GM18907 (cell line): ENCODE measurements at regions not wholly inside any gene's neighbourhood (a gene's known extent, or its start where the extent isn't known, plus 50 kb on each side); places are given as distances from the start of the nearest gene placed in this dataset.
"Not testable (repeated sequence)": the region's sequence is repeated elsewhere in the genome, so short reads cannot be mapped to it uniquely, and the experiment has no call there.

ENCODE experiments used
- ATAC-seq: cut with Tn5 transposase; IDR thresholded peaks from one replicate; pipeline ENCODE4 v1.9.1; 2021; ENCODE audit warnings: mild to moderate bottlenecking, moderate library complexity; ENCODE audit not compliant: unreplicated experiment

GRCh38 chr2:186164325-186164724 lies 321.7 kb upstream of the ZC3H15 start:
- no peak for ATAC-seq

- ATAC-seq, result no peak
Observed at GRCh38 chr2:186170693-186171092, 315.4 kb upstream of the ZC3H15 start.

GRCh38 chr2:186181625-186182024 lies 304.4 kb upstream of the ZC3H15 start:
- ATAC-seq, result no peak

- not testable (repeated sequence) for ATAC-seq
Observed at GRCh38 chr2:186182366-186182765, 303.7 kb upstream of the ZC3H15 start.

- ATAC-seq, result no peak
Observed at GRCh38 chr2:186183406-186183805, 302.7 kb upstream of the ZC3H15 start.

- ATAC-seq, result peak; percentile 68
Observed at GRCh38 chr2:186187854-186188253, 298.2 kb upstream of the ZC3H15 start.

GRCh38 chr2:186189816-186190215 lies 296.2 kb upstream of the ZC3H15 start:
- no peak for ATAC-seq

- no peak for ATAC-seq
Observed at GRCh38 chr2:186195696-186196095, 290.4 kb upstream of the ZC3H15 start.

- no peak for ATAC-seq
Observed at GRCh38 chr2:186197955-186198354, 288.1 kb upstream of the ZC3H15 start.

- no peak for ATAC-seq
Observed at GRCh38 chr2:186199029-186199428, 287.0 kb upstream of the ZC3H15 start.

GRCh38 chr2:186201371-186201770 lies 284.7 kb upstream of the ZC3H15 start:
- ATAC-seq, result no peak

GRCh38 chr2:186205254-186205911 lies 280.7 kb upstream of the ZC3H15 start:
- ATAC-seq, result no peak

GRCh38 chr2:186209532-186209931 lies 276.5 kb upstream of the ZC3H15 start:
- no peak for ATAC-seq

GRCh38 chr2:186220409-186220808 lies 265.7 kb upstream of the ZC3H15 start:
- ATAC-seq, result no peak

- ATAC-seq, result no peak
Observed at GRCh38 chr2:186229265-186229664, 256.8 kb upstream of the ZC3H15 start.

GRCh38 chr2:186241874-186242273 lies 244.2 kb upstream of the ZC3H15 start:
- no peak for ATAC-seq

GRCh38 chr2:186254759-186255158 lies 231.3 kb upstream of the ZC3H15 start:
- ATAC-seq, result no peak

GRCh38 chr2:186255823-186256222 lies 230.2 kb upstream of the ZC3H15 start:
- ATAC-seq, result no peak

GRCh38 chr2:186256540-186256939 lies 229.5 kb upstream of the ZC3H15 start:
- ATAC-seq, result peak; percentile 89

- ATAC-seq, result no peak
Observed at GRCh38 chr2:186263673-186264250, 222.3 kb upstream of the ZC3H15 start.

GRCh38 chr2:186269536-186269935 lies 216.5 kb upstream of the ZC3H15 start:
- ATAC-seq, result no peak

- no peak for ATAC-seq
Observed at GRCh38 chr2:186273953-186274352, 212.1 kb upstream of the ZC3H15 start.
